Kidney (tissue), 13 donors: ENCODE measurements at regions not wholly inside any gene's neighbourhood (a gene's known extent, or its start where the extent isn't known, plus 50 kb on each side); places are given as distances from the start of the nearest gene placed in this dataset.

Experiments used
- DNase-seq, 5 donors: peaks; one replicate each; pipeline ENCODE4 v3.0.0-alpha.2; 2013 to 2020
- FAIRE-seq: peaks from 2 replicates; lab custom pipeline; 2012; peaks lifted over from hg19 to GRCh38; lab: Jason Lieb, UNC
- H3K27ac ChIP-seq, 2 donors: one replicate each; pipeline ENCODE4 v1.7.0; 2013; ENCODE audit warnings: low read depth in 2 of 2, low read length in 2 of 2, inconsistent platforms in 1 of 2
- H3K27me3 ChIP-seq: one replicate; pipeline ENCODE4 v1.7.1; 2013; ENCODE audit warnings: low read length, inconsistent platforms; ENCODE audit not compliant: control insufficient read depth, insufficient read depth
- H3K36me3 ChIP-seq, 3 donors: one replicate each; pipeline versions ENCODE4 v1.7.0 to v1.7.1; 2013; ENCODE audit warnings: low read length in 3 of 3, control low read depth in 1 of 3, inconsistent platforms in 1 of 3; ENCODE audit not compliant: insufficient read depth in 3 of 3, control insufficient read depth in 2 of 3
- H3K4me1 ChIP-seq, 3 donors: one replicate each; pipeline versions ENCODE4 v1.7.0 to v1.7.1; 2013; ENCODE audit warnings: low read length in 3 of 3, inconsistent platforms in 1 of 3, low read depth in 1 of 3; ENCODE audit not compliant: control insufficient read depth in 2 of 3, insufficient read depth in 2 of 3
- H3K4me3 ChIP-seq, 3 donors: one replicate each; pipeline versions ENCODE4 v1.7.0 to v1.8.1; 2013; ENCODE audit warnings: low read length in 3 of 3, control low read depth in 1 of 3, inconsistent platforms in 1 of 3
- H3K9ac ChIP-seq, 3 donors: one replicate each; pipeline versions ENCODE4 v1.7.0 to v1.7.1; 2013; ENCODE audit warnings: low read length in 3 of 3, control low read depth in 1 of 3, inconsistent platforms in 1 of 3
- H3K9me3 ChIP-seq, 3 donors: one replicate each; pipeline versions ENCODE4 v1.7.0 to v1.7.1; 2013; ENCODE audit warnings: low read length in 3 of 3, control low read depth in 1 of 3, inconsistent platforms in 1 of 3; ENCODE audit not compliant: control insufficient read depth in 2 of 3, insufficient read depth in 1 of 3
- intact Hi-C: fragments of 100-400 bp; cut with DNase I; formaldehyde crosslinking; loops from one replicate; pipeline ENCODE4 v1.11.1; 2022
- TF ChIP-seq, protein P1 (sequence below): IDR thresholded peaks from 3 replicates; pipeline ENCODE4 v1.5.1; 2012; ENCODE audit warnings: mild to moderate bottlenecking, moderate library complexity, borderline replicate concordance; ENCODE audit not compliant: insufficient read depth; ENCODE audit errors: extremely low read depth
- donor health status: control.
- donor health status: control.
- donor health status: control.
- donor health status: control.
- donor health status: control.
- donor health status: DM: yes; HTN: yes; CAD: no.
- donor health status: Normal renal cell carcinoma (clear cell type).

DNA sequence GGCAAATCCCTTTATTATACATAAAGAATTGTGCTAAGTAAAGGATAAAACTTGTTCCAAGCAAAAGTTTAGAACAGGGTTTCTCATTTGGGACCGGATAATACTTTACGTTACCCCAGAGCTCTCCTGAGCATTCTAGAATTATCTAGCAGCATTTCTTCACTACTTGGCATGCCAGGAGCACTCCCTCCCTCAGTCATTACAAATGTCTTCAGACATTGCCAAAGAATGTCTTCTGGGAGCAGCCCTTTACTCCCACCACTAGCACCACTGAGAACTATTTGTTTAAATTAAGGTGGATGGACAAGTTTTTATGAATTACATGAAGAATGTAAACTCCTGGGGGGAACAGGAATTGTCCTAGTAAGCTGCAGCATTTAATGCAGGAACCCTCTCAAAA is 516.4 kb downstream of the GBE1 start:
- TF ChIP-seq, protein P1, sequence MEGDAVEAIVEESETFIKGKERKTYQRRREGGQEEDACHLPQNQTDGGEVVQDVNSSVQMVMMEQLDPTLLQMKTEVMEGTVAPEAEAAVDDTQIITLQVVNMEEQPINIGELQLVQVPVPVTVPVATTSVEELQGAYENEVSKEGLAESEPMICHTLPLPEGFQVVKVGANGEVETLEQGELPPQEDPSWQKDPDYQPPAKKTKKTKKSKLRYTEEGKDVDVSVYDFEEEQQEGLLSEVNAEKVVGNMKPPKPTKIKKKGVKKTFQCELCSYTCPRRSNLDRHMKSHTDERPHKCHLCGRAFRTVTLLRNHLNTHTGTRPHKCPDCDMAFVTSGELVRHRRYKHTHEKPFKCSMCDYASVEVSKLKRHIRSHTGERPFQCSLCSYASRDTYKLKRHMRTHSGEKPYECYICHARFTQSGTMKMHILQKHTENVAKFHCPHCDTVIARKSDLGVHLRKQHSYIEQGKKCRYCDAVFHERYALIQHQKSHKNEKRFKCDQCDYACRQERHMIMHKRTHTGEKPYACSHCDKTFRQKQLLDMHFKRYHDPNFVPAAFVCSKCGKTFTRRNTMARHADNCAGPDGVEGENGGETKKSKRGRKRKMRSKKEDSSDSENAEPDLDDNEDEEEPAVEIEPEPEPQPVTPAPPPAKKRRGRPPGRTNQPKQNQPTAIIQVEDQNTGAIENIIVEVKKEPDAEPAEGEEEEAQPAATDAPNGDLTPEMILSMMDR, result no peak
- Histone ChIP-seq H3K27ac (no peak overlapping the region), H3K27me3 (no peaks in the 10 kb centered on the region), H3K4me1 (no peaks in the 10 kb centered on the region), H3K9ac (no peak overlapping the region), H3K4me3 (no peak overlapping the region), H3K9me3 (no peaks in the 10 kb centered on the region), H3K36me3 (no peaks in the 10 kb centered on the region)
- intact Hi-C loops, result no loop called here
- no peak for FAIRE-seq
- DNase-seq, result no peak

DNA sequence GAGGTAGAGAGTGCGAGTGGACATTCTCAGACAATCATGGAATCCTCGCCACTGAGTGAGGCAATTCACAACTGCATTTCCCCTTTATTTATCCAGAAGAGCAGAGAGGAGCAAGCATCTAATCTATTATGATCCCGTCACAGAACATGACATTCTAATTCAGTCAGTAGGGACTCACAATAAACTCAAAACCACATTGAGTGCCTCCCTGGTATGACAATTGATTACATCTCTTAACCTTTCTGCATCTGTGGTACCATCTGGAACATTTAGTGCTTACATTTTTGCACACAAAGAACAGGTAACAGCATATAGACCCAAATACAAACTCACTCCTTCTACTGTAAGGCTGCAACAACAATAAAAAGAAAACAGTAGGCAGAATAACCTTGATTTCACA is 517.2 kb downstream of the GBE1 start:
- FAIRE-seq (no peak), DNase-seq (no peak)
- no peak overlapping the region for H3K4me3 ChIP-seq
- intact Hi-C loops, result no loop called here
- TF ChIP-seq, protein P1, result no peak
- no peaks in the 10 kb centered on the region for H3K27me3 ChIP-seq
- no peak overlapping the region for H3K27ac ChIP-seq
- H3K9me3 ChIP-seq, result no peaks in the 10 kb centered on the region
- no peaks in the 10 kb centered on the region for H3K36me3 ChIP-seq
- no peaks in the 10 kb centered on the region for H3K4me1 ChIP-seq
- H3K9ac ChIP-seq, result no peak overlapping the region

DNA sequence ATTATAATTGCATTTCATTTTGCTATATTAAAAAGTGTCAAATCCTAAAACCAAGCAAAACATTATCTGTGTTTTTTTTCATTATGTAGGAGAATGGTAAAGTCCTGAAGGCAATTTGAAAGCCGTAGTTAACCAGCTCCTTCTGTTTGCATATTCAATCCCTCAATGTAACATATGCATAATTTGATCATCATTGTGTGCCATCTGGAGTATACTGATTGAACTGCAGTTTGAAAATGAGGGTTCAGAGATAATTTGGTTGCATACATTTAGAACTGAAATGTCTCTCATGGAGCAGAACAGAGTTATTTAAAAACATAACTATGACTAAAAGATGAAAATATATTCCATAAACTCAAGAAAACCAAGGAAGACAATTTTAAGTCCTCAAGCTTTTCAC is 518.6 kb downstream of the GBE1 start:
- FAIRE-seq (no peak), DNase-seq (peak in 1 of 5 donors; percentile 24)
- intact Hi-C loops, result no loop called here
- no peaks in the 10 kb centered on the region for H3K9me3 ChIP-seq
- H3K36me3 ChIP-seq, result no peaks in the 10 kb centered on the region
- no peak overlapping the region for H3K27ac ChIP-seq
- H3K4me3 ChIP-seq, result no peak overlapping the region
- no peaks in the 10 kb centered on the region for H3K4me1 ChIP-seq
- no peaks in the 10 kb centered on the region for H3K27me3 ChIP-seq
- no peak overlapping the region for H3K9ac ChIP-seq
- TF ChIP-seq, protein P1, result peak; percentile 37

DNA sequence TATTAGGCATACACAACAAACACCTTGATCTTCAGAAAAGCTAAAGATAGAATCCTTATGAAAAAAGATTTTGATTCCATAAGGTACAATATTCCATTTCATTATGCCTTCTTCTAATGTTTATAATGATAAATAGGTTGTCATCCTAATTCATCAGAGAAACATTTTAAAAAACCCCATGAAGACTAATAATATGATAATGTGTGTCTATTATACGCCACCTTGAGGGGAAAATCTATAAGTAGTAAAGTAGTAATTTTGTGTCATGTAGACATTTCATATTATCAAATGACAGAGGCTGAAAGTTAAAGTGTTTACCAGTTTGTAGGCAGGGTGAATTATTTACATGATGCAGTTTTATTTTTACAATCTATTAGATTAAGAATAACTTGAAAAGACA is 524.3 kb downstream of the GBE1 start:
- no peaks in the 10 kb centered on the region for H3K4me1 ChIP-seq
- FAIRE-seq (no peak), DNase-seq (no peak)
- no peak overlapping the region for H3K27ac ChIP-seq
- H3K9me3 ChIP-seq, result no peaks in the 10 kb centered on the region
- no peak overlapping the region for H3K4me3 ChIP-seq
- no peak overlapping the region for H3K9ac ChIP-seq
- TF ChIP-seq, protein P1, result no peak
- H3K27me3 ChIP-seq, result no peaks in the 10 kb centered on the region
- intact Hi-C loops, result no loop called here
- no peaks in the 10 kb centered on the region for H3K36me3 ChIP-seq
